WTC11 (cell line): ENCODE measurements at regions not wholly inside any gene's neighbourhood (a gene's known extent, or its start where the extent isn't known, plus 50 kb on each side); places are given as distances from the start of the nearest gene placed in this dataset.

Source experiments
- CBFB ChIP-seq: sonication (generic); formaldehyde crosslinking; IDR thresholded peaks from 2 replicates; pipeline ENCODE4 v1.8.1; 2022; ENCODE audit warnings: mild to moderate bottlenecking, low read depth, missing genetic modification reagents
- ELF4 ChIP-seq: sonication (generic); formaldehyde crosslinking; IDR thresholded peaks from 2 replicates; pipeline ENCODE4 v1.8.1; 2022; ENCODE audit warnings: low read depth, mild to moderate bottlenecking, moderate library complexity, missing genetic modification reagents
- ESRRA ChIP-seq: sonication (generic); formaldehyde crosslinking; IDR thresholded peaks from 2 replicates; pipeline ENCODE4 v1.8.1; 2022; ENCODE audit warnings: mild to moderate bottlenecking, missing genetic modification reagents, borderline replicate concordance
- MXD4 ChIP-seq: fragments of 250-450 bp; sonication (Bioruptor Pico); IDR thresholded peaks from 2 replicates; pipeline ENCODE4 v1.8.0; 2021; ENCODE audit warnings: mild to moderate bottlenecking, moderate library complexity, borderline replicate concordance
- NFATC4 ChIP-seq: fragments of 250-450 bp; sonication (Bioruptor Pico); IDR thresholded peaks from 2 replicates; pipeline ENCODE4 v1.9.0; 2021; ENCODE audit warnings: mild to moderate bottlenecking
- RELA ChIP-seq: sonication (generic); formaldehyde crosslinking; IDR thresholded peaks from 2 replicates; pipeline ENCODE4 v1.8.1; 2022; ENCODE audit warnings: missing genetic modification reagents, mild to moderate bottlenecking, borderline replicate concordance
- USF2 ChIP-seq: sonication (generic); formaldehyde crosslinking; IDR thresholded peaks from 2 replicates; pipeline ENCODE4 v1.8.1; 2023; ENCODE audit warnings: mild to moderate bottlenecking, missing genetic modification reagents, moderate library complexity
- ZBTB43 ChIP-seq: sonication (generic); formaldehyde crosslinking; IDR thresholded peaks from 2 replicates; pipeline ENCODE4 v1.8.1; 2023; ENCODE audit warnings: mild to moderate bottlenecking, missing genetic modification reagents
- TF ChIP-seq, protein P1 (sequence below): fragments of 200-600 bp; IDR thresholded peaks from 2 replicates; pipeline ENCODE4 v1.8.0; 2022; ENCODE audit warnings: antibody characterized with exemption
- TF ChIP-seq, protein P2 (sequence below): sonication (generic); formaldehyde crosslinking; IDR thresholded peaks from 2 replicates; pipeline ENCODE4 v1.8.1; 2023; ENCODE audit warnings: mild to moderate bottlenecking, missing genetic modification reagents

DNA sequence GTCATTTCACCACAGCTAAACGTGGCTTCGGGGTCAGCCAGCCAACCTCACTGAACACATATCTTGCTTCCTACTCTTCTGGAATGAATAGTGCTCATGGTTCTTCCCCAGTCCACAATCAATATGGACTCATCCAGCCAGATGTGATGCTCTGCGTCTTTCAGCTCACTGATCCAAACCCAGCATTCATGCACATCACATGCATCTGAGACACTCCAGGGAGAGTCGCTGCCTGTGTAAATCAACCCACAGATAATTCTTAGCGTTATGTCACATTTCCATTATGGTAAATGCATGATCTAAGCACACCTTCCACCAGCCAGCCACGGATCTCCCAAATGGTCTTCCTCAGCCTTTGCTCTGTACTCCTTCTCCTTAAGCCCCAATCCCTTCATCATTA is 306.7 kb upstream of the CHAC2 start:
- no peak for TF ChIP-seq MXD4 (CRISPR knock-in tag)
- no peak for TF ChIP-seq ESRRA (CRISPR knock-in tag)
- no peak for TF ChIP-seq NFATC4
- no peak for TF ChIP-seq USF2 (CRISPR knock-in tag)
- TF ChIP-seq ZBTB43 (CRISPR knock-in tag), result no peak
- TF ChIP-seq ELF4 (CRISPR knock-in tag), result no peak
- no peak for TF ChIP-seq CBFB (CRISPR knock-in tag)
- TF ChIP-seq, protein P1, sequence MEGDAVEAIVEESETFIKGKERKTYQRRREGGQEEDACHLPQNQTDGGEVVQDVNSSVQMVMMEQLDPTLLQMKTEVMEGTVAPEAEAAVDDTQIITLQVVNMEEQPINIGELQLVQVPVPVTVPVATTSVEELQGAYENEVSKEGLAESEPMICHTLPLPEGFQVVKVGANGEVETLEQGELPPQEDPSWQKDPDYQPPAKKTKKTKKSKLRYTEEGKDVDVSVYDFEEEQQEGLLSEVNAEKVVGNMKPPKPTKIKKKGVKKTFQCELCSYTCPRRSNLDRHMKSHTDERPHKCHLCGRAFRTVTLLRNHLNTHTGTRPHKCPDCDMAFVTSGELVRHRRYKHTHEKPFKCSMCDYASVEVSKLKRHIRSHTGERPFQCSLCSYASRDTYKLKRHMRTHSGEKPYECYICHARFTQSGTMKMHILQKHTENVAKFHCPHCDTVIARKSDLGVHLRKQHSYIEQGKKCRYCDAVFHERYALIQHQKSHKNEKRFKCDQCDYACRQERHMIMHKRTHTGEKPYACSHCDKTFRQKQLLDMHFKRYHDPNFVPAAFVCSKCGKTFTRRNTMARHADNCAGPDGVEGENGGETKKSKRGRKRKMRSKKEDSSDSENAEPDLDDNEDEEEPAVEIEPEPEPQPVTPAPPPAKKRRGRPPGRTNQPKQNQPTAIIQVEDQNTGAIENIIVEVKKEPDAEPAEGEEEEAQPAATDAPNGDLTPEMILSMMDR, result no peak
- no peak for TF ChIP-seq RELA
- TF ChIP-seq, protein P2, sequence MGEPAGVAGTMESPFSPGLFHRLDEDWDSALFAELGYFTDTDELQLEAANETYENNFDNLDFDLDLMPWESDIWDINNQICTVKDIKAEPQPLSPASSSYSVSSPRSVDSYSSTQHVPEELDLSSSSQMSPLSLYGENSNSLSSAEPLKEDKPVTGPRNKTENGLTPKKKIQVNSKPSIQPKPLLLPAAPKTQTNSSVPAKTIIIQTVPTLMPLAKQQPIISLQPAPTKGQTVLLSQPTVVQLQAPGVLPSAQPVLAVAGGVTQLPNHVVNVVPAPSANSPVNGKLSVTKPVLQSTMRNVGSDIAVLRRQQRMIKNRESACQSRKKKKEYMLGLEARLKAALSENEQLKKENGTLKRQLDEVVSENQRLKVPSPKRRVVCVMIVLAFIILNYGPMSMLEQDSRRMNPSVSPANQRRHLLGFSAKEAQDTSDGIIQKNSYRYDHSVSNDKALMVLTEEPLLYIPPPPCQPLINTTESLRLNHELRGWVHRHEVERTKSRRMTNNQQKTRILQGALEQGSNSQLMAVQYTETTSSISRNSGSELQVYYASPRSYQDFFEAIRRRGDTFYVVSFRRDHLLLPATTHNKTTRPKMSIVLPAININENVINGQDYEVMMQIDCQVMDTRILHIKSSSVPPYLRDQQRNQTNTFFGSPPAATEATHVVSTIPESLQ (CRISPR knock-in tag), result no peak
